ENCODE measurements at regions not wholly inside any gene's neighbourhood (a gene's known extent, or its start where the extent isn't known, plus 50 kb on each side); places are given as distances from the start of the nearest gene placed in this dataset.

- H3K27ac ChIP-seq: no peak overlapping the region
- H3K9me3 ChIP-seq: no peaks in the 10 kb centered on the region
- H3K9ac ChIP-seq: no peak overlapping the region
These were observed 854.4 kb upstream of the INTU start for GRCh38 chr4:126778348-126778747.

GRCh38 chr4:126779001-126779400 is 853.8 kb upstream of the INTU start:
- H3K27me3 ChIP-seq: no peaks in the 10 kb centered on the region
- H4K20me1 ChIP-seq: no peaks in the 10 kb centered on the region
- H3K27ac ChIP-seq: no peak overlapping the region
- no peak overlapping the region for H3K9ac ChIP-seq
- H3K4me2 ChIP-seq: no peak overlapping the region
- no peak overlapping the region for H3K4me3 ChIP-seq
- H3K36me3 ChIP-seq: no peaks in the 10 kb centered on the region
- H3K4me1 ChIP-seq: no peaks in the 10 kb centered on the region
- no peak for TF ChIP-seq Cebpa-rat (IDR thresholded peaks at IDR 0.05)
- no peaks in the 10 kb centered on the region for H3K9me3 ChIP-seq

More at GRCh38 chr4:126778348-126778747, 854.4 kb upstream of the INTU start:
- TF ChIP-seq Cebpa-rat (IDR thresholded peaks at IDR 0.05): no peak
- Histone ChIP-seq H3K4me1 (no peaks in the 10 kb centered on the region), H4K20me1 (no peaks in the 10 kb centered on the region), H3K4me2 (no peak overlapping the region), H3K4me3 (no peak overlapping the region), H3K36me3 (no peaks in the 10 kb centered on the region), H3K27me3 (no peaks in the 10 kb centered on the region)

GRCh38 chr4:126779436-126780166 is 853.2 kb upstream of the INTU start:
- Histone ChIP-seq H3K4me2 (no peak overlapping the region), H3K9me3 (no peaks in the 10 kb centered on the region), H3K4me1 (no peaks in the 10 kb centered on the region), H3K36me3 (no peaks in the 10 kb centered on the region), H3K9ac (no peak overlapping the region), H3K4me3 (no peak overlapping the region), H3K27ac (no peak overlapping the region), H3K27me3 (no peaks in the 10 kb centered on the region), H4K20me1 (no peaks in the 10 kb centered on the region)
- TF ChIP-seq Cebpa-rat (IDR thresholded peaks at IDR 0.05): no peak

GRCh38 chr4:126783191-126783590 is 849.6 kb upstream of the INTU start:
- Histone ChIP-seq H3K4me2 (no peak overlapping the region), H3K4me3 (no peak overlapping the region), H3K4me1 (no peaks in the 10 kb centered on the region), H3K9me3 (no peaks in the 10 kb centered on the region), H3K9ac (no peak overlapping the region), H3K27ac (no peak overlapping the region), H3K27me3 (no peaks in the 10 kb centered on the region), H4K20me1 (no peaks in the 10 kb centered on the region), H3K36me3 (no peaks in the 10 kb centered on the region)
- TF ChIP-seq Cebpa-rat (IDR thresholded peaks at IDR 0.05): no peak

- Histone ChIP-seq H4K20me1 (no peaks in the 10 kb centered on the region), H3K9me3 (no peaks in the 10 kb centered on the region), H3K4me3 (no peak overlapping the region), H3K4me2 (no peak overlapping the region), H3K27me3 (no peaks in the 10 kb centered on the region), H3K9ac (no peak overlapping the region), H3K27ac (no peak overlapping the region), H3K4me1 (no peaks in the 10 kb centered on the region), H3K36me3 (no peaks in the 10 kb centered on the region)
- no peak for TF ChIP-seq Cebpa-rat (IDR thresholded peaks at IDR 0.05)
These were observed 847.7 kb upstream of the INTU start for GRCh38 chr4:126784966-126785580.

GRCh38 chr4:126790633-126791032 is 842.1 kb upstream of the INTU start:
- no peaks in the 10 kb centered on the region for H3K36me3 ChIP-seq
- H3K4me1 ChIP-seq: no peaks in the 10 kb centered on the region
- no peak overlapping the region for H3K4me3 ChIP-seq
- TF ChIP-seq Cebpa-rat (IDR thresholded peaks at IDR 0.05): no peak
- no peak overlapping the region for H3K4me2 ChIP-seq
- no peaks in the 10 kb centered on the region for H4K20me1 ChIP-seq
- no peak overlapping the region for H3K27ac ChIP-seq
- H3K27me3 ChIP-seq: no peaks in the 10 kb centered on the region
- no peaks in the 10 kb centered on the region for H3K9me3 ChIP-seq
- no peak overlapping the region for H3K9ac ChIP-seq

GRCh38 chr4:126794363-126794762 is 838.4 kb upstream of the INTU start:
- no peaks in the 10 kb centered on the region for H3K4me1 ChIP-seq
- H4K20me1 ChIP-seq: no peaks in the 10 kb centered on the region
- H3K27ac ChIP-seq: no peak overlapping the region
- no peak overlapping the region for H3K4me2 ChIP-seq
- no peak overlapping the region for H3K9ac ChIP-seq
- TF ChIP-seq Cebpa-rat (IDR thresholded peaks at IDR 0.05): no peak
- no peaks in the 10 kb centered on the region for H3K36me3 ChIP-seq
- no peaks in the 10 kb centered on the region for H3K9me3 ChIP-seq
- no peaks in the 10 kb centered on the region for H3K27me3 ChIP-seq
- H3K4me3 ChIP-seq: no peak overlapping the region

GRCh38 chr4:126798214-126798613 is 834.5 kb upstream of the INTU start:
- Histone ChIP-seq H3K27ac (no peak overlapping the region), H4K20me1 (no peaks in the 10 kb centered on the region), H3K4me1 (no peaks in the 10 kb centered on the region), H3K4me3 (no peak overlapping the region), H3K9me3 (no peaks in the 10 kb centered on the region), H3K9ac (no peak overlapping the region), H3K36me3 (no peaks in the 10 kb centered on the region), H3K4me2 (no peak overlapping the region), H3K27me3 (no peaks in the 10 kb centered on the region)
- TF ChIP-seq Cebpa-rat (IDR thresholded peaks at IDR 0.05): no peak

GRCh38 chr4:126799416-126799815 is 833.3 kb upstream of the INTU start:
- H3K4me1 ChIP-seq: no peaks in the 10 kb centered on the region
- no peak overlapping the region for H3K4me3 ChIP-seq
- H3K4me2 ChIP-seq: no peak overlapping the region
- TF ChIP-seq Cebpa-rat (IDR thresholded peaks at IDR 0.05): no peak
- no peaks in the 10 kb centered on the region for H3K36me3 ChIP-seq
- no peak overlapping the region for H3K9ac ChIP-seq
- no peak overlapping the region for H3K27ac ChIP-seq
- H3K27me3 ChIP-seq: no peaks in the 10 kb centered on the region
- H3K9me3 ChIP-seq: no peaks in the 10 kb centered on the region
- H4K20me1 ChIP-seq: no peaks in the 10 kb centered on the region

- no peak for TF ChIP-seq Cebpa-rat (IDR thresholded peaks at IDR 0.05)
- Histone ChIP-seq H3K9me3 (no peaks in the 10 kb centered on the region), H3K9ac (no peak overlapping the region), H3K4me3 (no peak overlapping the region), H3K27me3 (no peaks in the 10 kb centered on the region), H4K20me1 (no peaks in the 10 kb centered on the region), H3K4me2 (no peak overlapping the region), H3K36me3 (no peaks in the 10 kb centered on the region), H3K4me1 (no peaks in the 10 kb centered on the region), H3K27ac (no peak overlapping the region)
These were observed 832.7 kb upstream of the INTU start for GRCh38 chr4:126799971-126800574.

All from BLaER1 (cell line).